ENCODE measurements at regions not wholly inside any gene's neighbourhood (a gene's known extent, or its start where the extent isn't known, plus 50 kb on each side); places are given as distances from the start of the nearest gene placed in this dataset.

- H3K27ac ChIP-seq: no peak overlapping the region
Measured at GRCh38 chr2:47226923-47227220, 50.6 kb upstream of the CALM2 start.

DNA sequence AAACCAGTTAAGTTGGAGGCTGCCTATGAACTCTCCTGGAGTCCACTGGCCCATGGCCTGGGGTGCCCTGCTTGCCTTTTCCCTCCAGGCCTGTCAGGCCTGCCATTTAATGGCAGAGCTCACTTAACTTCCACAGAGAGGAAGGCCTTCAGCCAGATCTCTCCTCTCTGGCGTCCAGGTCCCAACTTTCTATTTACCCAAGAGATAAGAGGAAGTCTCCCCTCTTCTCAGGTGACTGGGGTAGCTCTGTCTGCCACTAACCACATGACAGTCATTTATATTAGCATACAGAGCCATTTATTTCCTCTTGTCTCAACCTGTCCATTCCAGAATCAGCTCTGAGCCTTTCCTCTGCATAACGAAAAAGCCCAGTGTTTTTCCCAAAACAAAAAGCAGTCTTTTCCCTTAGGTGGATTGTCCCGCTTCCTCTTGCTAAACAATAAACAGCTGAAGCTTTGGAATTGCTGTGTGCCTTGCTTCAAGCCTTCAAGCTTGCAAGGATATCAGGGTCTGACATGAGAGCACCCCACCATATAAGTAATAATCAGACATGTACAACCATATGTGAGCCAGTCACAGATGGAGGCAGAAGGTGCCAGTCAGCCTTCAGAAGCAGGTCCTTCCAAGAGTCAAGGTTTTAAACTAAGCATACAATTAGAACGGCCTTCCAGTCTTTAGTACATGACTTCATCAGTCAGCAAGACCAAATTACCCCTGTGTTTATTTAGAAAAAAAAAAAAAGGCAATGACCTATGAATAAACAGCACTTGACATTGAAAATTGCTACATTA lies 50.0 kb upstream of the CALM2 start:
- no peaks in the 10 kb centered on the region for H3K9me3 ChIP-seq
- peak in 1 of 2 donors; percentile 27 for DNase-seq
- TF ChIP-seq POLR2AphosphoS5 (IDR thresholded peaks at IDR 0.05) (no peak), EP300 (IDR thresholded peaks at IDR 0.05) (no peak), POLR2A (IDR thresholded peaks at IDR 0.05) (no peak)
- peaks cover 13 to 44% (median 22%) of the 10 kb centered on the region in 4 donors for H3K4me1 ChIP-seq
- no peak overlapping the region for H3K4me3 ChIP-seq
- peak overlapping the region in 4 of 5 donors; percentile 34 to 49 (median 42) for H3K27ac ChIP-seq
- WGBS, 5 donors: 31 to 46% (median 44%) methylated on average over 4 of the region's 4 CpGs
- no peaks in the 10 kb centered on the region for H3K36me3 ChIP-seq
- no peaks in the 10 kb centered on the region for H3K27me3 ChIP-seq
- intact Hi-C loops (cut with DNase I; ENCODE audit: low total_unique reads): no loop called here

More at GRCh38 chr2:47226923-47227220, 50.6 kb upstream of the CALM2 start:
- intact Hi-C loops (cut with DNase I; ENCODE audit: low total_unique reads): no loop called here
- Histone ChIP-seq H3K4me3 (no peak overlapping the region), H3K27me3 (no peaks in the 10 kb centered on the region), H3K4me1 (peaks cover 13 to 44% (median 22%) of the 10 kb centered on the region in 4 donors), H3K36me3 (no peaks in the 10 kb centered on the region), H3K9me3 (no peaks in the 10 kb centered on the region)
- TF ChIP-seq POLR2A (IDR thresholded peaks at IDR 0.05): no peak
- TF ChIP-seq EP300 (IDR thresholded peaks at IDR 0.05): no peak
- DNase-seq: no peak
- 50 to 59% (median 54%) methylated on average over 6 of the region's 6 CpGs for WGBS, 5 donors

All from stomach (tissue), 8 donors.